GM12872 (cell line): ENCODE measurements at regions not wholly inside any gene's neighbourhood (a gene's known extent, or its start where the extent isn't known, plus 50 kb on each side); places are given as distances from the start of the nearest gene placed in this dataset.

Experiments used
- TF ChIP-seq, protein P1 (sequence below): IDR thresholded peaks from 3 replicates; pipeline ENCODE4 v1.5.1; 2011; ENCODE audit warnings: low read depth, mild to moderate bottlenecking, low read length, moderate library complexity; ENCODE audit not compliant: insufficient read depth

DNA sequence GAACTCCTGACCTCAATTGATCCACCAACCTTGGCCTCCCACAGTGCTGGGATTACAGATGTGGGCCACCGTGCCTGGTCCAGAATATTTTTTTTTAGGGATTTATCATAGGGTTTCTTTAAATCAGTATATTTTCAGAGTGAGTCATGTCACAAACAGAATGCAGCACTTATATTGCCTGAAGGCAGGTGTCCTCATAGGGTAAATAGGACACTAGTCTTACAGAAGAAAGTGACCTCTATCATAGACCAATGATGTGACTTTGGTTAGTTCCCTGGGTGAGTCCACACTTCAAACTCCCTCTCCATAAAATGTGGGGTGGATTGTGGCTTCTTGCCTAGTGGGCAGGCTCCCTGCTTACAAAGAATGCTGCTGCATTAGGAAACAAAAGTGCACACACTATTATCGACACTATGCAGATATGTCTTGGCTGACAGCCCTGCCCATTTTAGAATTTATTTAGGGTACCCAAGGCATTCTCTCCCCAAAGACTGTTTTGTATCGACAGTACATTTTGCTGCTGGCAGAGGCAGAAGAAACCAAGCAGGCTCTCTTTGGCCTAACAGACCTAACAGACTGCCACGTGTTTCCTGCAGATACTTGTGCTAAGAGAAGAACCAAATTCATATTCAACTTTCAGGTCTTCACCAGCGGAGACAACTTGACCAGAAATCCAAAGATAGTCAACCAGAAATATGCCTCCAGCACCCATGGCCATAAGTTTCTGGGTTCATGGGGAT lies 125.0 kb downstream of the MOBP start:
- TF ChIP-seq, protein P1, sequence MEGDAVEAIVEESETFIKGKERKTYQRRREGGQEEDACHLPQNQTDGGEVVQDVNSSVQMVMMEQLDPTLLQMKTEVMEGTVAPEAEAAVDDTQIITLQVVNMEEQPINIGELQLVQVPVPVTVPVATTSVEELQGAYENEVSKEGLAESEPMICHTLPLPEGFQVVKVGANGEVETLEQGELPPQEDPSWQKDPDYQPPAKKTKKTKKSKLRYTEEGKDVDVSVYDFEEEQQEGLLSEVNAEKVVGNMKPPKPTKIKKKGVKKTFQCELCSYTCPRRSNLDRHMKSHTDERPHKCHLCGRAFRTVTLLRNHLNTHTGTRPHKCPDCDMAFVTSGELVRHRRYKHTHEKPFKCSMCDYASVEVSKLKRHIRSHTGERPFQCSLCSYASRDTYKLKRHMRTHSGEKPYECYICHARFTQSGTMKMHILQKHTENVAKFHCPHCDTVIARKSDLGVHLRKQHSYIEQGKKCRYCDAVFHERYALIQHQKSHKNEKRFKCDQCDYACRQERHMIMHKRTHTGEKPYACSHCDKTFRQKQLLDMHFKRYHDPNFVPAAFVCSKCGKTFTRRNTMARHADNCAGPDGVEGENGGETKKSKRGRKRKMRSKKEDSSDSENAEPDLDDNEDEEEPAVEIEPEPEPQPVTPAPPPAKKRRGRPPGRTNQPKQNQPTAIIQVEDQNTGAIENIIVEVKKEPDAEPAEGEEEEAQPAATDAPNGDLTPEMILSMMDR = no peak

DNA sequence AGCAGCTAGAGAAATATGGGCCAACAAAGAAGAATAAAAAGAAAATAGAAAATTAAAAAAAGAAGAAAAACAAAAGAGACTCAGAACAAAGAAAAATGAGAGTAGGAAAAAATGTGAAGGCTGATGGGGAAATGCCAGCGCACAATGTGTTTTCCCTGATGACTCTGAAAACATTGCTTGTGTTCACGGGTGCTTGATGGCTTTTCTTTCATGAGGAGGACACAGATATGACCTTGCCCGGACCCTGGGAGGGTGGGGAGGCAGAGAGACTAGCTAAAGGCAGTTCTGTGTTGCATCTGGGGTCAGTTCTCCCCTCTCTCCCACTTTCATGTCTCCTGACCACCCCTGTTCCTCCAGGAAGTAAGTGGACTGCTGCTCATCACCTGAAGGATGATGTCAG lies 125.9 kb downstream of the MOBP start:
- TF ChIP-seq, protein P1 = no peak

DNA sequence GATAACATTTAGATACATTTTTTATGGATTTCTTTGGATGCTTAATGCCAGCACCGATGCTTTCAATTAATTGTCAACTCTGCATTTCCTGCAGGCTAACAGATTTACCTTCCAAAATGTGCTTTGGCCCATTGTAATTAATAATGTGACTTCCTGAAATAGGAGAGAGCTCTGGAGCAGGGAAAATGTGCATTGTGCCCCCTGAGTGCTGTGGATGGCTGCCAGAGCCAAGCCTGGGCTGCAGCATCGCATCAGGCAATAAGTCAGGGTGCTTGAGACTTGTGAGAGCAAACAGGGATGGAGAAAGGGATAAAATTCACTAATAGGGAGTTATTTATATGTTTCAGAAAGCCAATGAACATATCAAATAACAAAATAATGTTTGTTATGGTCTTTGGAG lies 133.8 kb downstream of the MOBP start:
- TF ChIP-seq, protein P1 = no peak

DNA sequence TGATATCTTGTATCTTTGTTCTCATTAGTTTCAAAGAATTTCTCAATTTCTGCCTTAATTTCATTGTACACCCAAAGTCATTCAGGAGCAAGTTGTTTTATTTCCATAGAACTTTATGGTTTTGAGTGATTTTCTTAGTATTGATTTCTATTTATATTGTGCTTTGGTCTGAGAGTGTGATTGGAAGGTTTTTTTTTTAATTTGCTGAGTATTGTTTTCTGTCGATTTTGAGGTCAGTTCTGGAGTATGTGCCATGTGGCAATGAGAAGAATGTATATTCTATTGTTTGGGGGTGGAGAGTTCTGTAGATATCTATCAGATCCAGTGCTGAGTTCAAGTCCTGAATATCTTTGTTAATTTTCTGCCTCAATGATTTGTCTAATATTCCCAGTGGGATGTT lies 138.4 kb downstream of the MOBP start:
- TF ChIP-seq, protein P1 = no peak

DNA sequence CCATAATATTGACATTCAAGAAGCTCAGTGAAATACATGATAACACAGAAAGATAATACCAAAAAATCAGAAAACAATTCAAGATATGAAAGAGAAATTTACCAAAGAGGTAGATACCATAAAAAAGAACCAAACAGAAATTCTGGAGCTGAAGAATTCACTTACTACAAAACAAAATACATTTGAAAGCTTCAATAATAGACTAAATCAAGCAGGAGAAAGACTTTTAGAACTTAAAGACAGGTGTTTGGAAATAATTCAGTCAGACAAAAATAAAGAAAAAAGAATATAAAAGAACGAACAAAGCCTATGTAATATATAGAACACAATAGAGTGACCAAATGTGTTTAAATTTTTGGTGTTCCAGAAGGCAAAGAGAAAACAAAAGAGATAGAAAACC lies 158.7 kb downstream of the MOBP start:
- TF ChIP-seq, protein P1 = no peak

DNA sequence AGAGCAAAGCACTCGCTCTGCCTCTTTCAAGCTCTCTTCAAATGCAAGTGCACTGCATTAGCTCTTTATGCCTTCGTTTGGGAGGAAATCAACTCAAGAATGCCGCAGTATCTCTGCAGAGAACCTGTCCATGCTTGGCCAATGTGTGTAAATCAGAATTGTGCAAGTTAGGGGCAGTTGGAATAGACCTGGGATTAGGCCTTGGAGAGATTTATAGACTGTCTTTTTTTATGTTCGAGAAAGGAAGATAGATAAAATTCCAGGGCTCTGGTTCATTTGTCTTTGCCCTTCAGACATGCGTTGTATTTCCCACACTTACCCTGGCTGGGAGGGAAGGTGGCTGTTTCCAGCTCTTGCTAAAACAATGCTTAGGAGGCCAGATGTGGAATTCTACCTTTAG lies 163.7 kb downstream of the MOBP start:
- TF ChIP-seq, protein P1 = no peak

DNA sequence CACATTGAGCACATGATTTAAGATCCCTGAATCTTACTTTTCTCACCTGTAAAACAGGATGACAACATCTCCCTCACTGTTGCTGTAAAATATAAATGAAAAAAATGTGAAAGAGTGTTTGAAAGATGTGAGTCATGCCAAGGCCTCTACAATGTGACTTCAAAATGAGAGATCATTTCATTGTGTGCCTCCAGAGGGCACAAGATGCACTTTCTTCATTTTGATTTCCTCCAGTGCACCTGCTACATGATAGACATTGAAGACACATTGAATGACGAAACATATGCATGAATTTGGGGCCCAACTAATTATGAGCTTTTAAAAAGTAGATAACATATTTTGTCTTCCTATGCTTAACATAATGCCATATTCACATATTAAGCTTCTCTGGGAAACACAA lies 170.3 kb downstream of the MOBP start:
- TF ChIP-seq, protein P1 = peak; percentile 32; the same call in 2 of the 3 replicates
